GM06990 (cell line): ENCODE measurements at regions not wholly inside any gene's neighbourhood (a gene's known extent, or its start where the extent isn't known, plus 50 kb on each side); places are given as distances from the start of the nearest gene placed in this dataset.
"Not testable (repeated sequence)": the region's sequence is repeated elsewhere in the genome, so short reads cannot be mapped to it uniquely, and the experiment has no call there.

ENCODE experiments used
- DNase-seq: peaks from one replicate; pipeline ENCODE4 v3.0.0-alpha.2; 2011; ENCODE audit not compliant: insufficient read length; ENCODE audit errors: extremely low read depth
- H3K27me3 ChIP-seq: replicated peaks from 2 replicates; pipeline ENCODE4 v1.6.0; 2011; ENCODE audit warnings: low read length; ENCODE audit not compliant: control insufficient read depth, insufficient read depth
- H3K36me3 ChIP-seq: 2 replicates; pipeline ENCODE4 v1.5.1; 2011; ENCODE audit warnings: low read length; ENCODE audit not compliant: control insufficient read depth, insufficient read depth
- H3K4me3 ChIP-seq: replicated peaks from 2 replicates; pipeline ENCODE4 v1.5.1; 2011; ENCODE audit warnings: low read depth, mild to moderate bottlenecking, control low read depth, low read length
- TF ChIP-seq, protein P1 (sequence below): IDR thresholded peaks from 2 replicates; pipeline ENCODE4 v1.5.1; 2011; ENCODE audit warnings: low read length, control low read depth, mild to moderate bottlenecking, inconsistent platforms; ENCODE audit not compliant: insufficient read depth, poor library complexity, severe bottlenecking

DNA sequence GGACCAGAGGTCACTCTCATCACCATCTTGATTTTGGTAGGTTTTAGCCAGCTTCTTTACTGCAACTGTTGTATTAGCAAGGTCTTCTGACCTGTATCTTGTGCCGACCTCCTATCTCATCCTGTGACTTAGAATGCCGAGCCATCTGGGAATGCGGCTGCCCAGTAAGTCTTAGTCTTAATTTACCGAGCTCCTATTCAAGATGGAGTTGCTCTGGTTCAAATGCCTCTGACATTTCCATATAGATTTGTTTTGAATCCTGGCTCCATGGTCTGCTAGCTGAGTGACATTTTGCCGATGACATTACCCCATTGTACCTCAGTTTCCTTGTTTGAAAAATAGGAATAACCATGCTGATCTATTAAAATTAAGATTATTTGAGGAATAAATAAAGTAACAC lies 193.9 kb upstream of the HMCN1 start:
- no peaks in the 10 kb centered on the region for H3K36me3 ChIP-seq
- no peaks in the 10 kb centered on the region for H3K27me3 ChIP-seq
- no peak for DNase-seq
- TF ChIP-seq, protein P1, sequence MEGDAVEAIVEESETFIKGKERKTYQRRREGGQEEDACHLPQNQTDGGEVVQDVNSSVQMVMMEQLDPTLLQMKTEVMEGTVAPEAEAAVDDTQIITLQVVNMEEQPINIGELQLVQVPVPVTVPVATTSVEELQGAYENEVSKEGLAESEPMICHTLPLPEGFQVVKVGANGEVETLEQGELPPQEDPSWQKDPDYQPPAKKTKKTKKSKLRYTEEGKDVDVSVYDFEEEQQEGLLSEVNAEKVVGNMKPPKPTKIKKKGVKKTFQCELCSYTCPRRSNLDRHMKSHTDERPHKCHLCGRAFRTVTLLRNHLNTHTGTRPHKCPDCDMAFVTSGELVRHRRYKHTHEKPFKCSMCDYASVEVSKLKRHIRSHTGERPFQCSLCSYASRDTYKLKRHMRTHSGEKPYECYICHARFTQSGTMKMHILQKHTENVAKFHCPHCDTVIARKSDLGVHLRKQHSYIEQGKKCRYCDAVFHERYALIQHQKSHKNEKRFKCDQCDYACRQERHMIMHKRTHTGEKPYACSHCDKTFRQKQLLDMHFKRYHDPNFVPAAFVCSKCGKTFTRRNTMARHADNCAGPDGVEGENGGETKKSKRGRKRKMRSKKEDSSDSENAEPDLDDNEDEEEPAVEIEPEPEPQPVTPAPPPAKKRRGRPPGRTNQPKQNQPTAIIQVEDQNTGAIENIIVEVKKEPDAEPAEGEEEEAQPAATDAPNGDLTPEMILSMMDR, result no peak
- H3K4me3 ChIP-seq, result no peak overlapping the region

DNA sequence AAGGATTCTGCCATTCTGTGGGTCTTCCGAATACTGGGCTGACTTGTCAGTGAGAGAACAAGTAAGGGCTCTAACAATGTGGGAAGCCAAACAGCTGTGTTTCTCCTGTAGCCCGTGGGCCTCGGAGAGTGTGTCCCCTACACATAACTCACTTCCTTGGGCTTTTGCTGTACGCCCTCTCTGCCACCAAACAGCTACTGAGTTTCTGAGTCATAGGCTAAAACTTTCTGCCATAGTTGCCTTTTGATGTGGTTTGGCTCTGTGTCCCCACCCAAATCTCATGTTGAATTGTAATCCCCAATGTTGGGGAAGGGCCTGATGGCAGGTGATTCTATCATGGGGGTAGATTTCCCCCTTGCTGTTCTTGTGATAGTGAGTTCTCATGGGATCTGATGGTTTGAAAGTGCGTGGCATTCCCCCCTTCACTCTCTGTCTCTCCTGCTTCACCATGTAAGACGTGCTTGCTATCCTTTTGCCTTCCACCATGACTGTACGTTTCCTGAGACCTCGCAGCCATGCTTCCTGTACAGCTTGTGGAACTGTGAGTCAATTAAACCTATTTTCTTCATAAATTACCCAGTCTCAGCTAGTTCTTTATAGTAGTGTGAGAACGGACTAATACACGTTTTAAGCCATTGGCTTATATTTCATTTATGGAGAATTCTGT lies 194.8 kb upstream of the HMCN1 start:
- no peak for DNase-seq
- TF ChIP-seq, protein P1, result no peak
- Histone ChIP-seq H3K4me3 (no peak overlapping the region), H3K27me3 (no peaks in the 10 kb centered on the region), H3K36me3 (no peaks in the 10 kb centered on the region)

DNA sequence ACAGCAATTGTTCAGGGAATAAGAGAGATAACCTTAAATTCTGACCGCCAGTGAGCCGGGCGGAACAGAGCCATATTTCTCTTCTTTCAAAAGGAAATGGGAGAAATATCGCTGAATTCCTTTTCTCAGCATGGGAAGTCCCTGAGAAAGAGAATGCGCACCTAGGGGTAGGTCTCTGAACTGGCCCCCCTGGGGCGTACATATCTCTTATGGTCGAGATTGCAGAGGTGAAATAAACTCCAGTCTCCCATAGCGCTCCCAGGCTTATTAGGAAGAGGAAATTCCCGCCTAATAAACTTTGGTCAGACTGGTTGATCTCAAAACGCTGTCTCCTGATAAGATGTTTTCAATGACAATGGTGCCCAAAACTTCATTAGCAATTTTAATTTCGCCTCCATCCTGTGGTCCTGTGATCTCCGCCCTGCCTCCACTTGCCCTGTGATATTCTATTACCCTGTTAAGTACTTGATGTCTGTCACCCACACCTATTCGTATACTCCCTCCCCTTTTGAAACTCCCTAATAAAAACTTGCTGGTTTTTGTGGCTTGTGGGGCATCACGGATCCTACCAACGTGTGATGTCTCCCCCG lies 195.8 kb upstream of the HMCN1 start:
- H3K36me3 ChIP-seq, H3K27me3 ChIP-seq, H3K4me3 ChIP-seq, DNase-seq: not testable (repeated sequence)

DNA sequence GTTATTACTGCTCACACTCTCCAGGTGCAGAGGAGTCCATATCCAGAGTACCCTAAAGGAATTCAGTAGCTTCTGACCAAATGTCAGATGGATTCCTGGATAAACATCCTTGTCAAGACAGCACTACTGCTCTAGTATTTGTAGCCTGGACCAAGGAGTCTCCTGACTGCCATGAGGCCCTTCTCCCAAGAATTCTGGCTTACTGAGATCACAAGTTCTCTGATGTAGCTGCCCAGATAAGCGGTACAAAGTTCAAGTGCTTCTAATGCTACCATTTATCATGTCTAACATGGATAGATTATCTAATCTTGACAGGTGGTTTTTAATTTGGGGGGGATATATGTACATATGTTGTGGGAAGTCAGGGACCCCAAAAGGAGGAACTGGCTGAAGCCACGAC lies 196.6 kb upstream of the HMCN1 start:
- Histone ChIP-seq H3K27me3 (no peaks in the 10 kb centered on the region), H3K4me3 (no peak overlapping the region), H3K36me3 (no peaks in the 10 kb centered on the region)
- DNase-seq, result no peak
- TF ChIP-seq, protein P1, result no peak

DNA sequence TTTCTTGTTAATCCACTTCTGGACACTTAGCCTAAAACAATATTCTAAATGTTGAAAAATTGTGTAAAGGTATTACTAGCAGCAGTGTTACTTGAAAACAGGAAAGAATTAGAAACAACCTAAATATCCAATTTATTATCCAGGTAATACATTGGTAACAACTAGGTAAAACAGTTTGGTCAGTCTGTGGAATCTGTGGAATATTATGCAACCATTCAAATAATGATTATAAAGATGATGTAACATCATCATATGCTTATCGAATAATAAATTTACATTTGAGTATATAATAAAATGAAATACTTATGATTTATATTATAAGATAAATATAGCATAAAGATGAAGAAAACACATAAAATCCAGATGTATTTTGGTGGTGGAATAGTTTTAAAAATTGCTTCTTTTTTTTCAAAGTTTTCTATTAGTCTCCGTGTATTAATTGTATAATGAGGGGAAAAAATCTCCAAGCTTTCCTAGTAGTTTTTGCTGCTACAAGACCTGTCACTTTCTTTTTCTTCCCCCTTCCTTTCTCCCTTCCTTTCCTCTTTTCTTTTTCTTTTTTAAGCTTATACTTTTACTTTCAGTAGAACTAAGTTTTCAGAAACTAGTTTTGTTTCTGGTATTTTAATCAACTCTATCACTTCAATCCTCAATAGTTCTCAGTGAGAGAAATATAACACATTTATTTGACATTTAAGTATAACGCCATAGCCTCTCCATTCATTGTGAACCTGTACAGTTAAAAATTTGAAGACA lies 197.8 kb upstream of the HMCN1 start:
- TF ChIP-seq, protein P1, result no peak
- no peak for DNase-seq
- Histone ChIP-seq H3K27me3 (no peaks in the 10 kb centered on the region), H3K36me3 (no peaks in the 10 kb centered on the region), H3K4me3 (no peak overlapping the region)

DNA sequence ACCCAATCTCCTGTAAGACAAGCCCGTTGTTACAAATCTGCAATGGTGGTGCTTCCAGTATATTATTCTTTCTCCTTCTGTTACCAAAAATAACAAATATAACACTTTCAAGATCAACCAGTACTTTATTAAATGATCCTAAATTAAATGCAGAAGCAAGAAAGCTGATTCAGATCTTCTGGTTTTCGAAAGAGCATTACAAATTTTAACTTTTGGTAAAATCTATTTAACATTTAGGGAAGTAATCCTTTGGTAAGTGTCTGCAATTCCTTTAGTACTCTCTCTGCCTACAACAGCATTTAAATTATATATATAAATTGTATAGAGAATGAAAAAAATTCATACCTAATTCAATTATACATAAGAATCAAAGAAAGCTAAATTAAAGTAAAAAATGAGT lies 198.6 kb upstream of the HMCN1 start:
- TF ChIP-seq, protein P1, result no peak

More for the DNA sequence above, 198.6 kb upstream of the HMCN1 start:
- Histone ChIP-seq H3K27me3 (no peaks in the 10 kb centered on the region), H3K36me3 (no peaks in the 10 kb centered on the region), H3K4me3 (no peak overlapping the region)
- no peak for DNase-seq
